Anterior cingulate cortex (tissue), 58 donors: ENCODE measurements at regions not wholly inside any gene's neighbourhood (a gene's known extent, or its start where the extent isn't known, plus 50 kb on each side); places are given as distances from the start of the nearest gene placed in this dataset.
"Not testable (repeated sequence)": the region's sequence is repeated elsewhere in the genome, so short reads cannot be mapped to it uniquely, and the experiment has no call there.

Source experiments
- DNase-seq, 58 donors: peaks; one replicate each; lab custom pipeline; 2025; lab: John Stamatoyannopoulos, UW

DNA sequence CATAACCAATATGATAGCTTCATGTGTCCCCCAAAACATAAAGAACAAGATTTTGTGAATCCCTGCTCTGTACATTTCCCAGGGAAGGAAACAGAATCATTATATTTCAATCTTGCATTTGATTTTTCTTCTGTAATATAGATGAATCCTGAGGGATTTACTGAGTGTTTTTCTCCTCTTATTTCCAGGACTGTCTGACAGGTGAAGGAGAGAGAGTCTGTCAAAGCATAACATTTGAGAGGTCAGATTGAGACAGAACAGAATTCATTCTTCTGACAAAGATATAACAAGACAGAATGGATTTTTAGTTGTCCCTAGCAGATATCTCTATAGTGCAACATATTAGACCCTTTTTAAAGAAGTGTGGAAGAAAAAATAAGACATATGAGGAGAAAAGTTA, 354.5 kb upstream of the IZUMO3 start:
- no peak for DNase-seq

DNA sequence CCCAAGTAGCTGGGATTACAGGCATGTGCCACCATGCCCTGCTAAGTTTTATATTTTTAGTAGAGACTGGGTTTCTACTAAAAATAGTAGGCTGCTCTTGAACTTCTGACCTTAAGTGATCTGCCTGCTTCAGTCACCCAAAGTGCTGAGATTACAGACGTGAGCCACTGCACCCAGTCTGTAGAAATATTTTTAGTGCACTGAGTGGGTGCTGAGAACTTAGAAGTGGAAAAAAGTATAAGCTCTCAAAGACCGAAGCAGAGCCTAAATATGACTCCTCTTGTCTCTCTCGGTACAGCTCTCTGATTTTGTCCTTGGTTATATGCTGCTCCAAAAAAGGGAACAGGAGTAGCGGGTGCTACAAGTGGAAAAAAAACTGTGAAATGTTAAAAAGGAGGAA, 353.8 kb upstream of the IZUMO3 start:
- DNase-seq = no peak

DNA sequence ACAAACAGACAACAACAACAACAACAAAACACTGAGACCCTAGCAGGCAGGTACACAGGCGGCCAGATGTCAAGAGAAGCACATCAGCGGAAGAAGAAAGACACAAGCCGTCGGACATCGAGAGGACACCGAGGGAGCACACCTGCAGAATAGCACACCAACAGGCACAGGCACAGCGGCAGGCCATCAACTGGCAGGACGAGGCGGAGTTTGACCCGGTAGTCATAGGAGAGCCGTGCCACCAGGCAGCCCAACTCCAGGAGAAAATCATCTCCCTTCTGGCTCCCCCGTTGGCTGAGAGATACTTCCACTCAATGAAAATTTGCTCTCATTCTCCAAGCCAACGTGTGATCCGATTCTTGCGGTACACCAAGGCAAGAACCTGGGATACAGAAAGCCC, 352.1 kb upstream of the IZUMO3 start:
- no peak for DNase-seq

DNA sequence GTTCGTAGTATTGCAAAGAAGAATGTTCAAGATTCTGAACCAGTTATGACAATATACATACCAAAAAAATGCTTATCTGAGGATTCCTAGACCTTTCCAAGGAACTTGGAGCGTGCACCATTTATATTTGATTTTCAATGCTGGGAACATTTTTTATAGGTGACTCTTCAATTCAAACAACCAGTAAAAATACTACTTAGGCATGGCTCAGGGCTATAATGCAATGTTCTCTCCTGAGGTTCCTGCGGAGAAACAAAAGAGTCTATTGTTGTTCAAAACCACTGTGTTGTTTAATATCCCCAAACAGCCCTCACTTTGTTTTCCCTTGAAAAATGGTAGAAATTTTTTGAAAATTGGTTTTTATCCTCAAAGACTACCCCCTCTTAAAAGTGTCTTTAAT, 335.7 kb upstream of the IZUMO3 start:
- DNase-seq = no peak

DNA sequence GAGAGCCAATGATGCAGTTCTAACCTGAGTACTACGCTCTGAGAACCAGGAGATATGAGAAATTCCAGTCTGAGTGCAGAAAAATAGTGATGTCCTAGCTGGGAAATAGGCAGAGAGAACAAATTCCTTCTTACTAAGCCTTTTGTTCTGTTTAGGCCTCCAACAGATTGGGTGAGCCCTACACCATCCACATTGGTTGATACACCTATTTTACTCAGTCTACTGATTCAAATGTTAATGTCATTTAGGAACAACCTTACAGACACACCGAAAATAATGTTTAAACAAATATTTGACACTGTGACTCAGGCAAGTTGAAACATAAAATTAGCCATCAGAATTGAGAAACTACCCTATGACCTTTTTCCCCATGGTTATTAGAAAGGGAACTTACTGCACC, 333.9 kb upstream of the IZUMO3 start:
- DNase-seq = no peak

DNA sequence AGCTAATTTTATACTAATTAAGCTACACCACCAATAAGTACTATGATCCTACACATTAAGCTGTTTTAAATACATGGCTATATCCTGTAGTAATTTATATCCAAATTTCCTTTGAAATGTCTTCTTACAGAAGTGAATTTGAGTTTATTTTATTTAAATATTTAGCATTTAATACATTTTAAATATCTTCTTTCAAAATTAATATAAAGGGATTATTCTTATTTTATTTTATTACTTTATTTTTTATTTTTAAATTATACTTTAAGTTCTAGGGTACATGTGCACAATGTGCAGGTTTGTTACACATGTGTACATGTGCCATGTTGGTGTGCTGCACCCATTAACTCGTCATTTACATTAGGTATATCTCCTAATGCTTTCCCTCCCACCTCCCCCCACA, 310.9 kb upstream of the IZUMO3 start:
- DNase-seq = not testable (repeated sequence)

DNA sequence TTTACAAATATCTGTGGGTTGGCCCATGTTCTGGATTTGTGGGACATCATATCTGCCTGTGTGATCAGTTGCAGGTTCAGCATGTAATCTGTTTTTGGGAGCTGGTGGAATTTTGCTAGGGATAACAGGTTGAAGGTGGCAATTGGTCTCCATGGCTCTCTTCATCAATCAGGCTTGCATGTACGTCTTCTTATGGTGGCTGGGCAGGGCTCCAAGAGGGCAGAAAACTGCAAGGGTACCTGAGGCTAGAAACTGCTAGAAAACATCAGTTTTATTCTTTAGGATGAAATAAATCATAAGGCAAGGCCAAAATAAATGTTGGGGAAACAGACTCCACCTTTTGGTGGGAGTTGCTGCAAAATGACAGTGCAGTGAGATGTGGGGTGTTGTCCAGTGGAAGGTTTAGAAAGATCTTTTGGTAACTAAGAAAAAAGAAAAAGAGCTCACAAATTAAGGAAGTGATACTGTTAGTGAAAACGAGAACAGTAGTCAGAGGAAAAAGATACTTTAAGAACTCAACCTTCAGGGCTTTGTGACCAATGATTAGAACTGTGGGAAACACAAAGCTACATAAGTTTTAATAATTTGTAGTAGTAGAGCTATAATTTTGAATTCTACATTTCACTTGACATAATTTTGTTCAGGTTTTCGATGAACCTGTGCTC, 300.7 kb upstream of the IZUMO3 start:
- DNase-seq = no peak

DNA sequence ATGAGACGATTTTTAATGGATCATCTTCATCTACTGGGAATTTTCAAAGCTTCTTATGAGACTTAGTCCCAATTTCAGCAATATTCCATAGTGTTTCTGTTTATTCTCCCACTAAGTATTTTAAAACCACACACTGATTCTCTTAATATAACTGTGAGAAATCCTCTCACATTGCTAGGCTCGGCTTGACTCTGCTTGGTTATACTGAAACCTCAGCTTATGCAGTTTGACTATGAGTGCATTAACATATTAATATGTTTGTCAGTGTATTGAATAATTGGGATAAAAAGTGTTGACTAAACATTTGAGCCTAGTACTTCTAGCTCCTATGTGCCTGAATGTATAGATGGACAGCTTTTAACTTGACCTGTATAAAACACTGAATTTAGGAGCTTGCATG, 298.5 kb upstream of the IZUMO3 start:
- no peak for DNase-seq

DNA sequence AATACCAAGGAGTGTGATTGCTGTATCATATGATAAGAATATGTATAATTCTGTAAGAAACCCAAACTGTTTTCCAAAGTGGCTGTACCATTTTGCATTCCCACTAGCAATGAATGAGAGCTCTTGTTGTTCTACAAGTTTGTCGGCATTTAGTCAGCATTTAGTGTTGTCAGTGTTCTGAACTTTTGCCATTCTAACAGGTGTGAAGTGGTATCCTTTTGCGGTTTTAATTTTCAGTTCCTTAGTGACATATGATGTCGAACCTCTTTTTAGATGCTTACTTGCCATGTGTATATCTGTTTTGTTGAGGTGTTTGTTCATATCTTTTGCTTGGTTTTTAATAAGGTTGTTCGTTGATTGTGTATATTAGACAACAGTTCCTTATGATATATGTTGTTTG, 296.3 kb upstream of the IZUMO3 start:
- no peak for DNase-seq

DNA sequence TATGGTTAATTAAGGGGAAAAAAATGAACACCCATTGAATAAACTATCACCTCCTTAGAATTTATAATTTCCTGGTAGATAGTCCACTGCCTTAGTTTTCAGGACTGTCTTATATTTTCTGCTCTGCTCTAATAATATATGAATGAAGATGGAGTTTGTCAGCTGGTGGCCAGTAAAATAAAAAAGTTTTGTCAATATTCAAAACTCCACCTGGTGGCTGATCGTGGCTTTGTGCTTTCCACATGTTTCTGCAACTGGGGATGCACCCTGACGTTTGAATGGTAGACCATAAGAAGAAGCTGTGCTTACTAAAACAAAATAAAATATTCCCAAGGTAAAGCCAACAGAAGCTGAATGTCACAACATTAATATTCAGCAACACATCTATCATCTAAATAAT, 286.6 kb upstream of the IZUMO3 start:
- no peak for DNase-seq

DNA sequence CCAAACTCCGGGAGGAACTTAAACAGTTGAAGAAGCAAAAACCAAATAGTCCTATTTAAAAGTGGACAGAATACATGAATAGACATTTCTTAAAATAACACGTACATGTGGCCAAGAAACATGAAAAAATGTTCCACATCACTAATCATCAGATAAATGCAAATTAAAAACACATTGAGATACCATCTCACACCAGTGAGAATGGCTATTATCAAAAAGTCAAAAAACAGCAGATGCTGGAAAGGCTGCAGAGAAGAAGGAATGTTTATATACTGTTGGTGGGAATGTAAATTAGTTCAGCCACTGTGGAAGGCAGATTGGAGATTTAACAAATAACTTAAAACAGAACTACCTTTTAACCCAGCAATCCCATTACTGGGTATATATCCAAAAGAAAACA, 283.0 kb upstream of the IZUMO3 start:
- DNase-seq = no peak

DNA sequence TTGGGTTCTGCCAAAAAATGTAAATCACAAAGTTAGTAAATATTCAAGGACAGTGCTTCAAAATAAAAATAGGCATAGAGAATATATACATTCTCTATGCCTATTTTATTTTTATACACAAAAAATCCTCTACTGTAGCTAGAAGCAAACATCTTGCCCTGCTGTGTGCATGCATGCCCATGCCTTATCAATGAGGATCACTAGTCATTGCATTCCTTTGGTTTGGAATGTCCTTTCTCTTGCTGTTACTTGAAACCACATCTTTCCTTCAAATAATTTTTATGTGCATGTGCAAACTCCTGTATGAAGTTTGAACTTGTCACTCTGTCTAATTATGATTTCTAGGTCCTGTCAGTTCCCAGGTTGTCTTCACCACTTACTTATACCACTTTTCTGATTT, 278.9 kb upstream of the IZUMO3 start:
- DNase-seq = no peak

DNA sequence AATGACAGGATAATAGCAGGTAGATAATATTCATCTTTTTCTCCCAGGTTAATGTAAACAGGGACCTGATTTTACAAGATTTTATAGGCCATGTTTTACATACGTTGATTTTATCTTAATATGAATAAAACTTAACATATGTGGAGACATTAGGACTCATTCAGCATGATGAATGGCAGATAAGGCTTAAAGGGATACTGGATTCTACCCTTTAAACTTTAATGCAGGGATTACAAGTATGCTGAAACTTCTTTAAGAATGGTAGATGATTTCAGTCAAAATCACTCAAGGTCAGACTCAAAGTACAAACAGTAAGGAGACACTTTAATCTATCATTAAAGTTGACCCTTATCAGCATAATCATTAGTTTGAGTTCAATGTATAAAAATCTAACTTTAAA, 274.5 kb upstream of the IZUMO3 start:
- no peak for DNase-seq

DNA sequence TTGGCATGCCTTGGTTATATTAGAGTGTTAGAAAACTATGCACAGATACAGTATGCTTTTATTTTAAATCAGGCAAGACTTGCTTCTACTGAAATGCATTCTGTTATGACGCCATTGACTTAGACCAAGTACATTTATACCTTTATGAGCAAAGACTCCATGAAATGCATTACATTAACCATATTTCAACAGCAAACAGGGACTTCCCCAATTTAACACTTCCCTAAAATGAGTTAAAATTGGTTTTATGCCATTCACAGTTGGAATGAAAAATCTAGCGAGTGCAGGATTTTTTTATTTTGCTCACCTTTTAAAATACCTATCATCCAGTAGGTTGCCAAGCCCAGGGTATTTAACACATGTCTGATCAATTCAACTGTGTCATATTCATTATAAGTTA, 272.1 kb upstream of the IZUMO3 start:
- DNase-seq = no peak

DNA sequence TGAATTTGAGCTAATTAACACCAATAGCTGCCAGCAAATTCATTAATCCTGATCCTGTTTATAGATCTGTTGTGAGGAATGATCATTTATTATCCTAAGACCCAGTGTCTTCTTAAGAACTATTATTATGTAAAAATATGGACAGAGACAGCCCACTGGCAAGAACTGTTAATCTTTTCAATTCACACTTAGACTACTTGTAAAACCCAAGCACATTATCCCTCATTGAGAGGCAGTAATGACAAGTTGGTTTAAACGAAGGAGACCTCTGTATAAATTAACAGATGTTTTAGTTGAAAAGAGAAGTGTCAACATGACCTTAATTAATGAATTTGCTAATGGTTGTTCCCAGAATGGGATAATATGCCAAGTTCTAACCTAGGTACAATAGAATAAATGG, 270.3 kb upstream of the IZUMO3 start:
- no peak for DNase-seq

DNA sequence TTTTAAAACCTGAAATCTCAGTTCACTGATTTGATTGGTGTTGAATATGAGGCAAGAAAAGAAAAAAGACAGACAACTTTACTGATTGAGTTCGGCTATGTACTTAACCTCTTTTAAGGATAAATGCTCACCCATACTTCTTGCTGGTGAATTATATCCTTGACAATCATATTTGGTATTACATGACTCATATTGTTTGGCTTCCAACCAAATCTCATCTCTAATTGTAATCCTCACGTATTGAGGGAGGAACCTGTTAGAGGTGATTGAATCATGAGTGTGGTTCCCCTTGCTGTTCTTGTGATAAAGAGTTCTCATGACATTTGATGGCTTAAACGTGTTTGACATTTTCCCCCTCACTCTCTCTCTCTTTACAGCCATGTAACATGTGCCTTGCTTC, 255.6 kb upstream of the IZUMO3 start:
- no peak for DNase-seq

DNA sequence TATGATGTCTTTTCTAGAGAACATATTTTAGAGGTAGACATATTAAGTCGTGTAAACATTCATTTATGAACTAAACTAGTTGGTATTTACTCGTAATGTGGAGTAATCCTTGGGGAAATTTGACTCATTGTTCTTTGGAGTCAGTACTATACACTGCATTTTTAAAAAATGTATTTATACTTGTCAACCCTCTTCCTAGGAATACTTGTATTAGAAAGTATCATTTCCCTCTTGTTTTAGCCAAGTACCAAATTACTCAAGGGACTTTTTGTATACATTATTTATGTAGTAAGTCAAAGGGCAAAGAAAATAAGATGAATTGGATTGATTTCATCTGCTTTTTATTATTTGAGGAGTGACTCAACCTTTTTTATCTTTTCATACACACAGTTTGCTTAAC, 248.1 kb upstream of the IZUMO3 start:
- no peak for DNase-seq

DNA sequence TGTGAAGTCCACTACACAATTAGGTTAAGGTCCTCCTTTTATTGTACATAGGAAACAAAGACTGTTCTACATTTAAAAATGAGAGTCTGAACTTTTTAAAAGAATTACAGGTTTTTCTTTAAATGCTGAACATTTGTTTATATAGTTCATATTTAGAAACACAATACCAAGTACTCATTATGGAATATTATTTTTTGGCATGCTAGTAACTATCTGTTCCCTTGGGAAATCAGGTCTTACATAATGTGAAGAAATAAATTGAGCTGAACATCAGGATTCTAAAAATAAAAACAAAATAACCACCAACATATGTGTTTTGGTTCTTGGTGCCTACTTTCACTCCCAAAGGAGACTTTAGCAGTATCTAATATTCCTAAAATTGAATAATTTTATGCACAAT, 230.5 kb upstream of the IZUMO3 start:
- no peak for DNase-seq

DNA sequence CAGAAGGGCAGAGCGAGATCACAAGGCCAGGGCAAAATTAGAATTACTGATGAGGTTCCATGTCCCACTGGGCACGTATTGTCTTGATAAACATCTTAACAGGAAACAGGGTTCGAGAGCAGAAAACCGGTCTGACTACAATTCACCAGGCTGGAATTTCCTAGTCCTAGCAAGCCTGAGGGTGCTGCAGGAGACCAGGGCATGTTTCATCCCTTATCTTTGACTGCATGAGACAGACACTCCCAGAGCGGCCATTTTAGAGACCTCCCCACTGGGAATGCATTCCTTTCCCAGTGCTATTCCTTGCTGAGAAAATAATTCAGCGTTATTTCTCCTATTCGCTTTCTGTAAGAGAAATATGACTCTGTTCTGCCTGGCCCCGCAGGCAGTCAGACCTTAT, 228.5 kb upstream of the IZUMO3 start:
- DNase-seq = not testable (repeated sequence)

DNA sequence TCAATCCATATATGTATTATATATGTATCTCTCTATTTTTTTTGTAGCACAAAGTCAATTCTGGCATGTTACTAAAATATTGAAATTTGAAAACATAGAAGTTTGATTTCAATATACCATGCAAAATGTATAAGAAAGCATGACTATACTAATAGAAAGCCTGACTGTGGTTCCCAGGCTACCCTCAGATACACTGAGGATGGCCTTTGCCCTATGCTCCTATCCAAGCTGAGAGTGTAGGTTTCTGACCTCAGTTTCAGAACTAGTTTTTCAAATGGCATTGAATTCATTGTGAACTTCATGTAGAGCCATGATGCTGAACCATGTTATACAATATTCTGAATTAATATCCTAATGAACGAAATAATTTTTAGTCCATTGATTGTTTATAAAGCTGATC, 220.4 kb upstream of the IZUMO3 start:
- DNase-seq = no peak

DNA sequence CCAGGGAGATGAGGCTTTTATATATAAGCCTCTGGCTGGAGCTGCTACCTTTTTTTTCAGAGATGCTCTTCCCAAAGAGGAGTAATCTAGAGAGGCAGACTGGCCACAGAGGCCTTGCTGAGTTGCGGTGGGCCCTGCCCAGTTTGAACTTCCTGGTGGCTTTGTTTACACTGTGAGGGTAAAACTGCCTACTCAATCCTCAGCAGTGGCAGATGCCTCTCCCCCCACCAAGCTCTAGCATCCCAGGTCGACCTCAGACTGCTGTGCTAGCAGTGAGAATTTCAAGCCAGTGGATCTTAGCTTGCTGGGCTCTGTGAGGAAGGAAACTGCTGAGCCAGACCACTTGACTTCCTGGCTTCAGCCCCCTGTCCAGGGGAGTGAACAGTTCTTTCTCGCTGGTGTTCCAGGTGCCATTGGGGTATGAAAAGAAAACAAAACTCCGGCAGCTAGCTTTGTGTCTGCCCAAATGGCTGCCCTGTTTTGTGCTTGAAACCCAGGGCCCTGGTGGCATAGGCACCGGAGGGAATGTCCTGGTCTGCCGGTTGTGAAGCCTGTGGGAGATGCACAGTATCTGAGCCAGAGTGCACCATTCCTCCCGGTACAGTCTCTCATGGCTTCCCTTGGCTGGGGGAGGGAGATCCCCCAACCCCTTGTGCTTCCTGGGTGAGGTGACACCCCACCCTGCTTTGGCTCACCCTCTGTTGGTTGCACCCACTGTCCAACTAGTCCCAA, 219.5 kb upstream of the IZUMO3 start:
- no peak for DNase-seq

DNA sequence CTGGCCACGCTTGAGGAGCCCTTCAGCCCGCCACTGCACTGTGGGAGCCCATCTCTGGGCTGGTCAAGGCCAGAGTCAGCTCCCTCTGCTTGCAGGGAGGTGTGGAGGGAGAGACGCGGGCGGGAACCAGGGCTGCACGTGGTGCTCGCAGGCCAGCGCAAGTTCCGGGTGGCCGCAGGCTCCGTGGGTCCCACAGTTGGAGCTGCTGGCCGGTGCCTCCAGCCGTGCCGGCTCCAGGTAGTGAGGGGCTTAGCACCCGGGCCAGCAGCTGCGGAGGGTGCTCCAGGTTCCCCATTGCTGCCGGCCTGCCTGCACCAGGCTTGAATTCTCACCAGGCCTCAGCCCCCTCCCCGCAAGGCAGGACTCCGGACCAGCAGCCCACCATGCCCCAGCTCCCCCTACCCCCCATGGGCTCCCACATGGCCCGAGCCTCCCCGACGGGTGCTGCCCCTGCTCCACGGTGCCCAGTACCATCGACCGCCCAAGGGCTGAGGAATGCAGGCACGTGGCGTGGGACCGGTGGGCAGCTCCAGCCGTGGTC, 192.8 kb upstream of the IZUMO3 start:
- DNase-seq = no peak
